ENCODE measurements at regions not wholly inside any gene's neighbourhood (a gene's known extent, or its start where the extent isn't known, plus 50 kb on each side); places are given as distances from the start of the nearest gene placed in this dataset.

DNA sequence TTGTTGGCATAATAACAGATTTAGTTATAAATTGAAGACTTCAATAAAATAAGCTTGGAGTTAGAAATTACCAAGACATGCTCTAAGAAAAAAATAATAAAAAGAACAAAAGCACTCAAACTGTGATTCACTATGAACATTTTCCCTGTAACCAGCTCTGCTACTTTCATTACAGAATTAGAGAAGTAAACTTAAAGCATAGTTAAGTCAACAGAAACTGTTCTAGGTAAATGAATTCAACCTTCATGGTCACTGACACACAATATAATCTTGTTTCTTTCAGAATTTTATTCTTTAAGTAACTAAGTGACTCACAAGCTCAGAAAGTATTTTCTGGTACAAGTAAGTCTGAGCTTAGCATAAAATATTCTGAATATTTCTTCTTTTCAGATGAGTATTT is 136.3 kb downstream of the KLF5 start:
- TF ChIP-seq, protein P1, sequence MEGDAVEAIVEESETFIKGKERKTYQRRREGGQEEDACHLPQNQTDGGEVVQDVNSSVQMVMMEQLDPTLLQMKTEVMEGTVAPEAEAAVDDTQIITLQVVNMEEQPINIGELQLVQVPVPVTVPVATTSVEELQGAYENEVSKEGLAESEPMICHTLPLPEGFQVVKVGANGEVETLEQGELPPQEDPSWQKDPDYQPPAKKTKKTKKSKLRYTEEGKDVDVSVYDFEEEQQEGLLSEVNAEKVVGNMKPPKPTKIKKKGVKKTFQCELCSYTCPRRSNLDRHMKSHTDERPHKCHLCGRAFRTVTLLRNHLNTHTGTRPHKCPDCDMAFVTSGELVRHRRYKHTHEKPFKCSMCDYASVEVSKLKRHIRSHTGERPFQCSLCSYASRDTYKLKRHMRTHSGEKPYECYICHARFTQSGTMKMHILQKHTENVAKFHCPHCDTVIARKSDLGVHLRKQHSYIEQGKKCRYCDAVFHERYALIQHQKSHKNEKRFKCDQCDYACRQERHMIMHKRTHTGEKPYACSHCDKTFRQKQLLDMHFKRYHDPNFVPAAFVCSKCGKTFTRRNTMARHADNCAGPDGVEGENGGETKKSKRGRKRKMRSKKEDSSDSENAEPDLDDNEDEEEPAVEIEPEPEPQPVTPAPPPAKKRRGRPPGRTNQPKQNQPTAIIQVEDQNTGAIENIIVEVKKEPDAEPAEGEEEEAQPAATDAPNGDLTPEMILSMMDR (IDR thresholded peaks at IDR 0.05; ENCODE audit: poor library complexity, severe bottlenecking) = no peak
- TF ChIP-seq, protein P2, sequence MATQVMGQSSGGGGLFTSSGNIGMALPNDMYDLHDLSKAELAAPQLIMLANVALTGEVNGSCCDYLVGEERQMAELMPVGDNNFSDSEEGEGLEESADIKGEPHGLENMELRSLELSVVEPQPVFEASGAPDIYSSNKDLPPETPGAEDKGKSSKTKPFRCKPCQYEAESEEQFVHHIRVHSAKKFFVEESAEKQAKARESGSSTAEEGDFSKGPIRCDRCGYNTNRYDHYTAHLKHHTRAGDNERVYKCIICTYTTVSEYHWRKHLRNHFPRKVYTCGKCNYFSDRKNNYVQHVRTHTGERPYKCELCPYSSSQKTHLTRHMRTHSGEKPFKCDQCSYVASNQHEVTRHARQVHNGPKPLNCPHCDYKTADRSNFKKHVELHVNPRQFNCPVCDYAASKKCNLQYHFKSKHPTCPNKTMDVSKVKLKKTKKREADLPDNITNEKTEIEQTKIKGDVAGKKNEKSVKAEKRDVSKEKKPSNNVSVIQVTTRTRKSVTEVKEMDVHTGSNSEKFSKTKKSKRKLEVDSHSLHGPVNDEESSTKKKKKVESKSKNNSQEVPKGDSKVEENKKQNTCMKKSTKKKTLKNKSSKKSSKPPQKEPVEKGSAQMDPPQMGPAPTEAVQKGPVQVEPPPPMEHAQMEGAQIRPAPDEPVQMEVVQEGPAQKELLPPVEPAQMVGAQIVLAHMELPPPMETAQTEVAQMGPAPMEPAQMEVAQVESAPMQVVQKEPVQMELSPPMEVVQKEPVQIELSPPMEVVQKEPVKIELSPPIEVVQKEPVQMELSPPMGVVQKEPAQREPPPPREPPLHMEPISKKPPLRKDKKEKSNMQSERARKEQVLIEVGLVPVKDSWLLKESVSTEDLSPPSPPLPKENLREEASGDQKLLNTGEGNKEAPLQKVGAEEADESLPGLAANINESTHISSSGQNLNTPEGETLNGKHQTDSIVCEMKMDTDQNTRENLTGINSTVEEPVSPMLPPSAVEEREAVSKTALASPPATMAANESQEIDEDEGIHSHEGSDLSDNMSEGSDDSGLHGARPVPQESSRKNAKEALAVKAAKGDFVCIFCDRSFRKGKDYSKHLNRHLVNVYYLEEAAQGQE (IDR thresholded peaks at IDR 0.05; ENCODE audit: borderline replicate concordance) = no peak

Measured in neural cell (in vitro differentiated cells).